ENCODE measurements at regions not wholly inside any gene's neighbourhood (a gene's known extent, or its start where the extent isn't known, plus 50 kb on each side); places are given as distances from the start of the nearest gene placed in this dataset.

DNA sequence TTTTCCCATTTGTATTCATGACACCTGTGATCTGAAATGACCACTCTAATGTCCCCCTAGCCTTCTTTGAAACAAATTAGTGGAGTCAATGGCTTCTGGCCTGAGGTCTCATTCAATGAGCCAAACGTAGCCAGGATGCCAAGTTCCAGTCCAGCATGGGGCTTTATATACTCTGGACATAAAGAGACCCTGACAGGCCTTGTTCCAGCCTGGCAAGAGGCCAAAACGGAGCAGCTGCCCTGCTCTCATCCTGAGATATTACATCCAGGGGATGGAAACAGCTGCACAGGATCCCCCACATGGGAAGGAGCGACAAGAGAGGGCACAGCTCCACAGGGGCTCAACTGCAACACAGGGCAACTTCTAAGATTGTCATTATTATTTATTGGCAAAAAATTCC is 437.8 kb downstream of the CDH26 start:
- TF ChIP-seq SIN3A (IDR thresholded peaks at IDR 0.05; ENCODE audit: borderline replicate concordance, insufficient read depth, low read length), result no peak
- TF ChIP-seq POLR2AphosphoS5 (IDR thresholded peaks at IDR 0.05; ENCODE audit: low read depth, low read length), result no peak
- TF ChIP-seq, protein P1, sequence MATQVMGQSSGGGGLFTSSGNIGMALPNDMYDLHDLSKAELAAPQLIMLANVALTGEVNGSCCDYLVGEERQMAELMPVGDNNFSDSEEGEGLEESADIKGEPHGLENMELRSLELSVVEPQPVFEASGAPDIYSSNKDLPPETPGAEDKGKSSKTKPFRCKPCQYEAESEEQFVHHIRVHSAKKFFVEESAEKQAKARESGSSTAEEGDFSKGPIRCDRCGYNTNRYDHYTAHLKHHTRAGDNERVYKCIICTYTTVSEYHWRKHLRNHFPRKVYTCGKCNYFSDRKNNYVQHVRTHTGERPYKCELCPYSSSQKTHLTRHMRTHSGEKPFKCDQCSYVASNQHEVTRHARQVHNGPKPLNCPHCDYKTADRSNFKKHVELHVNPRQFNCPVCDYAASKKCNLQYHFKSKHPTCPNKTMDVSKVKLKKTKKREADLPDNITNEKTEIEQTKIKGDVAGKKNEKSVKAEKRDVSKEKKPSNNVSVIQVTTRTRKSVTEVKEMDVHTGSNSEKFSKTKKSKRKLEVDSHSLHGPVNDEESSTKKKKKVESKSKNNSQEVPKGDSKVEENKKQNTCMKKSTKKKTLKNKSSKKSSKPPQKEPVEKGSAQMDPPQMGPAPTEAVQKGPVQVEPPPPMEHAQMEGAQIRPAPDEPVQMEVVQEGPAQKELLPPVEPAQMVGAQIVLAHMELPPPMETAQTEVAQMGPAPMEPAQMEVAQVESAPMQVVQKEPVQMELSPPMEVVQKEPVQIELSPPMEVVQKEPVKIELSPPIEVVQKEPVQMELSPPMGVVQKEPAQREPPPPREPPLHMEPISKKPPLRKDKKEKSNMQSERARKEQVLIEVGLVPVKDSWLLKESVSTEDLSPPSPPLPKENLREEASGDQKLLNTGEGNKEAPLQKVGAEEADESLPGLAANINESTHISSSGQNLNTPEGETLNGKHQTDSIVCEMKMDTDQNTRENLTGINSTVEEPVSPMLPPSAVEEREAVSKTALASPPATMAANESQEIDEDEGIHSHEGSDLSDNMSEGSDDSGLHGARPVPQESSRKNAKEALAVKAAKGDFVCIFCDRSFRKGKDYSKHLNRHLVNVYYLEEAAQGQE (IDR thresholded peaks at IDR 0.05; ENCODE audit: insufficient read depth in 1 of 2, low read depth in 2 of 2, low read length in 2 of 2), result no peak
- no peak for TF ChIP-seq TAF1 (IDR thresholded peaks at IDR 0.05; ENCODE audit: borderline replicate concordance, insufficient read depth, low read length)

Data from PFSK-1 (cell line).